ENCODE measurements at regions not wholly inside any gene's neighbourhood (a gene's known extent, or its start where the extent isn't known, plus 50 kb on each side); places are given as distances from the start of the nearest gene placed in this dataset.
"Not testable (repeated sequence)": the region's sequence is repeated elsewhere in the genome, so short reads cannot be mapped to it uniquely, and the experiment has no call there.

DNA sequence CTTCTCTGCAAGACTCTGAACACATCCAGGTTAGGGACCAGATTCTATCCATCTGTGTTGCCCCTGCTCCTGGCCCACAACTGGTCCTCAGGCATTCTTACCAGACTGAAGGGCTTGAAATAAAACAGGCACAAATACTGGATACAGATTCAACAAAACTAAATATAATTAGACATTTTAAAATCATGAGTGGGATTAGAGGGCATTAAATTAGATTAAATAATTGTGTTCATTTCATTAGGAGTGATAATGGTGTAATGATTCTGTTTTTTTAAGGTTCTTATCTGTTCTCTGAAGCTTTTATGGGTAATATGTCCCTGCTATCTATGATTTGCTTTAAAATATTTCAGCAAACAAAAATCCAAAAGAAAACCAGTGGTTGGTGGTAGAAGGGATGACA, 226.5 kb downstream of the IRS1 start:
- DNase-seq: no peak

DNA sequence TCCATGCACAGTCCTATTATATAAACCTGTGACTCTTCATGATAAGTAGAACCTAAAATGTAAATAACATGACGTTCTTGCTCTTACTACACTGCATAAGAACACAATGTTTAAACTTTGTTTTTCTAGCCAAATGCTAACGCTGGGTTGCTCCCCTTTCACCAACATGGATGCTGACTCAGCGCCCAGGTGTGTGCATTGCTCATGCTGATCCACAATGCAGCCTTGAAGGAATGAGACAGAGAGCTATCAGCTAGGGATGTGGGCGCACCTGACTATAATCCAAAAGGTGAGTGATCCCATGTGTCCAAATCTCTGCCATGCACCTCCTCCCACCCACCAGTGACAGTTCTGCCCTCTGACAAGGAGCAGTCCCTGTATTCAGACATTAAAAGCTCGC, 235.0 kb downstream of the IRS1 start:
- no peak for DNase-seq

DNA sequence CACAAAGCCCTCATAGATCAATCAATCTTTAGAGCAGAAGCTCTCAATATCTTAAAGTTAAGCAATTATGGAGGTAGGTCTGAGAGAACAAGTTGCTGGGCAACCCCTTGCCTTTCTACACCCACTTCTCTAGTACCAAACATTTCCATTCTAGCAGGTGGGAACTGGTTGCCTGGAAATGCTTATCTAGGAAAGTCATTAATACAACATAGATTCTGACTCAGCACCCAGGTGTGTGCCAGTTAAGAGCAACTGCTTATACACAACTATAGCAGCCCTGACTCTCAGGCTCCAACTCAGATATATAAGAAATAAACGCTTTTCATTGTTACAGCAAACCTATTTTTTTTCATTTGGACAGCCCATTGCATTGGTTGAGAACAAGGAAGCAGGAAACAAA, 237.7 kb downstream of the IRS1 start:
- no peak for DNase-seq

DNA sequence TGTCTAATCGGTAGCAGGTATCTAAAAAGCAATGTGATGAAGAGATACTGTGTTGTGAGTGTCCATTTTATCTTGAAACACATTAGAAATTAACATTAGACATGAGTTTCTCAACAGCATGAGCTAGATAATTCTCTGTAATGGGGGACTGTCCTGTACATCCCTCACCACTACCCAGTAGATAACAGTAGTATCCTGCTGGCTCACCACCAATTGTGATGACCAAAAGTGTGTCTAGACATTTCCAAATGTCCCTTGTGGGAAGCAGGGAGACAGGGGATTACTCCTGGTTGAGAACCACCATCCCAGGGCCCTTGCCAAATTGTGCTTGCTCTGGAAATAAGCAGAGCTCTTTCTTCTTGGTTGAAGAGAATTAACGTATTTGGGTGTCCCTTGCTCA, 239.3 kb downstream of the IRS1 start:
- DNase-seq: no peak

DNA sequence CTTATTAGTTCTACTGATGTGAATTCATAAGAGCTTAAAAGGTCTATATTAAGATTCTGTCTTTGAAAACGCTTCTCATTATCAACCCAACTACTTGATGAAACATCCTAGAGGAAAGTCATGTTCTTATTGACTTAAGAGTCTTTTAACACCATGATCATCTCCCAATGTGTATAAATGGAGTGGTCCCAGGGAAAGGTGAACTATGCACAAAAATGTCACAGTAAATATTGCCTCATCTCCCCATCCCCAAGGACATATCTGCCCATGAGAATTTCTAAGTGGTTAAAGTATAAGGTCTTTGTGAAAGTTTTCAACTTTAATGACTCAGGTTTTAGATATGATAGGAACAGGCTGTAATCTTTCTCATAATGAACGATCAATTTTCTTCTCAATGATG, 240.1 kb downstream of the IRS1 start:
- no peak for DNase-seq

DNA sequence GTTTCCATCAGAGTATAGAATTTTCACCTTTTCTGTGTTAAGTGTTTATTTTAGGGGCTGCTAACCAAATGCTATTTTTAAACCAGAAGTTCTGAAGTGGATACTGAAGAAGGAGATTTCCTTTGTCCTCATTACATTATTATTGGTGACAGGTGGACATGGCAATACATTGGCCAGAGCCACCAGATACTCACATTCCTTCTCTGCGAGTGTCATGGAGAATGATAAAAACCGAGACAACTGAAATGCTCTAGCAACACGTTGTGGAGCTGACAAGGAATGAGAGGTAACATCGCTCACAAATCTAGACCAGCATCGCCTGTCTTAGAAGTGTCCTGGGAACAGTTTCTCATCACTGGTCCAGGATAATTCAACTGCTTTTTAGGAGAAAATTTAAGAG, 241.2 kb downstream of the IRS1 start:
- no peak for DNase-seq

DNA sequence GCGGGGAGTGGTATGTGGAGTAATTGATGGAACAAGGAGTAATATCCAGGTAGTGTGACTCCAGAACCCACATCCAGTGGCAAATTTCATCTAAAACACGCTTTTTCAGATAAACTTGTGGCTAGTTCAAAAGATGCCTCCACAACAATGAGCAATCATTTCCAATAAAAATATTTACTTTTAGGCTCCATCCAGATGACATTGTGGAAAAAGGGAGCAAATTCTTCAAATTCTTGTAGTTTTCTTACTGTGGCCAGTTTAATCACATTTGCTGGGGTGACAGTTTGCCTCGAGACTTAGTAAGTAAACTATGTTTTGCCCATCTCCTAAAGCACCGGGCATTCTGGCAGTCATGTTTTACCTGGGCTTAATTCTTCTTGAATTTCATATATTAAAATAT, 243.6 kb downstream of the IRS1 start:
- no peak for DNase-seq

DNA sequence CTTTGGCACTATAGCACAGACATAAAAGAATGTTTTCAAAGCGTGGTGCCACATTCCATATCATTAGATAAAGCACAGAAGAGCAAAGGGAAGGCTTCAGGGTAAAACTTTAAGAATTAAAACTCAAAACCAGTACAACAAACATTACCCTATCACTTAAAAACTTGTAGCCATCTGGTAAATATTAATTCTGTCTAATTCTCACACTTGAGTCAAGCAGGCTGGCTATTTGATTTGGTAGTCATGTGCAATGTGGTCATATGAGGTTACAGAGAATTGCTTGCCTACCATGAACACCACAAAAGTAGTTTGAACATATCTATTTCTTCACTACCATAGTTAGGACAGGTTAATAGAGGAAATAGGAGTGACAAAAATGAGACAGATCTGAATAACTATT, 244.9 kb downstream of the IRS1 start:
- no peak for DNase-seq

DNA sequence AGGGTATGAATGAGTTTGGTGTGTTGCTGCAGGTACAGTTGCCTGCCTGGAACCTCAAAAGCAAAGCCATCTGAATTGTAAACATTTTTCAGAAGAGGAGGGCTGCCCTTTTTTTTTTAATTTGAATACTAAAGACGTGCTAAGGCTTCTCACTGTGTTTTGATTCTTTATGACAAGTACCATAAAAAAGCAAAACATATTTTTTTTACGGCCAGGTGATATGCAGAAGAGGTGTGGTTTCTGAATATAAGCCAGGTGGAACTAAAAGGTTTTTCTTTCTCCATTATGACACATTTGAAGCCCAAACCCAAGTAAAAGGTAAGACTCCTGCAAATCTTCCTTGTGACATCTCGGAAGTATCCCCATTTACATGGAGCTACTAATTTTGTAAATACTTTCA, 246.3 kb downstream of the IRS1 start:
- no peak for DNase-seq

DNA sequence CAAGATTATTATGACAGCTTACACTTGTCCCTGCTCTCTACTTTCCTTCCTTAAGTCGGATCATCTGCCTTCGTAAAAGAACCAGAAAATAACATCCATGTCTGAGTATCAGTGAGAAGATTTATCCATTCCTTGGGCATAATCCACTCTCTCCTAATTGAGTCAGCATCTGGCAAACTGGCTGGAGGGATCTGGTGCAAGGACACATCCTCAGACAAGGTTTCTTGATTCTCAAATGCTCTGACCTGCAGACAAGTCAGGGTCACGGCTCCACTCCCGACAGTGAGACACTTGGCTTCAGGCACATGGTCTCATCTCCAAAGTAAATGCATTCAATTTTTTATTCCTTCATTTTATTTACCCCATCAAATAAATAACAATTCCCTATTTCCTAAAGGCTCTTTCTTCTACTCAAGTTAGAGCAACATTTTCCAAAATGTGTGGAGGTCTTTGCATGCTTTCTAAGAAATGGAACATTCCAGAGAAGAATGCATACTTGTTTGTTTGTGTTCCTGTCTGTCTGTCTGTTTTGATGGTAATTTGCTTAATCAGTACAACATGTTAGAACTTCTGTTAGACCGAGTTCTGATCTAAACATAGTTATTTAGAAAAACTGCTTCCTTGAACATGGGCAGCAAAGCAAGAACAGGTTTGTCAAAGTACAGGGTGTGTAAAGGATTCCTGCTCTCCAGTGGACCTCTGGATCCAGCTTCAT, 246.9 kb downstream of the IRS1 start:
- no peak for DNase-seq

DNA sequence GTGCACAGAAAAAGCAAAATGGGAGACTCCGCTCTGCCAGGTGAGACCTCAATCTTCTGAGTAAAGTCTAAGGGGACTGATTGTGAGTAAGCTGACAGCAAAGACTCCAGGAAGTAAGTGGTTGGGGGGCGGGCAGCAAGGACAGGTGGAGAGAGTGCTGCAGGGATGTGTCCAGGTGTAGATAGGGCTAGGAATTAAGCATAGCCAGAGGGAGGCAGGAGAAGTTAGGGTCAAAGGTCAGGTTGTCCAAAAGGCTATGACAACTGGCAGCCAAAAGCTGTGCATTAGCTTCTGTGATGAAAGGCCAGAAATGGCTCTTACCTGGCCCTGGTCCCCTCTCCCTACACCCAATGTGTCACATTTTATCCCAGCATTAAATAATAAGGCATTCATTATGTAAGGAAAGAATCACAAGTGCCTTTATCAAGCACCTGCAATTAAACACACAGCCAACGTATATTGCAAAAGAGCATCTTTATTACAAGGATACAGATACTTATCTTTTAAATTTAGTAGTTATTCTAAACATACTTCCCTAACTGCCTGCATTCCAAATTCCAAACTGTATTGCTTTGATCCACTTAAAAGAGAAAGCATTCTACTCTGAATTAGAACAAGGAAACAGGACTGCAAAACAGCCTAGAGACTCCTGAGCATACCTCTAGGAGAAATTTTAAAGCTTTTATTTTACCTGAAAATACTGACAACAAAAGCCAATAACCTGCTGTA, 247.9 kb downstream of the IRS1 start:
- no peak for DNase-seq

DNA sequence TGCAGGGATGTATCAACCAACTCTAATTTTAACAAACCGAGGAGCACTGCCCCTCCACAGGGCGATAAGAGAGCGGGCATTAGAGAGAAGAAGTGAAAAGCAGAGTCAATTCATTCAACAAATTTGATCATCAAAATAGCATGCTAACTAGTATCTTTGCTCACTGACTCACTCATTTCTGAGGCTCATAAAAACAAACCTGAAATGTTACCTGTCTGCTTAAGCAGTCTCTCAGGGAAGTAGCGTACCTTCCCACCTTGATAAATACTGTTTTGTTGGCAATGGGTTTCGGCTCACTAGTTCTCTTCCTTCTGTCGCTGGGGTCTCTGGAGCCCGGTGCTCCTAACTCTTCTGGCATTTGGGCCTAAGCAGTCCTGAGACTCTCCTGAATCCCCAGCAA, 248.8 kb downstream of the IRS1 start:
- no peak for DNase-seq

DNA sequence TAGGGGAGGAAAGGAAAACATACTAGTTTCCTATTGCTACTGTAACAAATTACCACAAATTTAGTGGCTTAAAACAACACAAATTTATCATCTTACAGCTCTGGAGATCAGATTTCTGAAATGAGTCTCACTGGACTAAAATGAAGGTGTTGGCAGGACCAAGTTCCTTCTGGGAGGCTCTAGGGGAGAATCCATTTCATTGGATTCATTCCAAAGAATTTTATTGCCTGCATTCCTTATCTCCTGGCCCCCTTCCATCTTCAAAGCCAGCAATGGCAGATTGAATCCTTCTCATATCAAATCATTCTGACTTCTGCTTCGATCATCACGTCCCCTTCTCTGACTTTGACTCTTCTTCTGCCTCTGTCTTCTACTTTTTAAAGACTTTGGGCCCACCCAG, 250.9 kb downstream of the IRS1 start:
- no peak for DNase-seq

DNA sequence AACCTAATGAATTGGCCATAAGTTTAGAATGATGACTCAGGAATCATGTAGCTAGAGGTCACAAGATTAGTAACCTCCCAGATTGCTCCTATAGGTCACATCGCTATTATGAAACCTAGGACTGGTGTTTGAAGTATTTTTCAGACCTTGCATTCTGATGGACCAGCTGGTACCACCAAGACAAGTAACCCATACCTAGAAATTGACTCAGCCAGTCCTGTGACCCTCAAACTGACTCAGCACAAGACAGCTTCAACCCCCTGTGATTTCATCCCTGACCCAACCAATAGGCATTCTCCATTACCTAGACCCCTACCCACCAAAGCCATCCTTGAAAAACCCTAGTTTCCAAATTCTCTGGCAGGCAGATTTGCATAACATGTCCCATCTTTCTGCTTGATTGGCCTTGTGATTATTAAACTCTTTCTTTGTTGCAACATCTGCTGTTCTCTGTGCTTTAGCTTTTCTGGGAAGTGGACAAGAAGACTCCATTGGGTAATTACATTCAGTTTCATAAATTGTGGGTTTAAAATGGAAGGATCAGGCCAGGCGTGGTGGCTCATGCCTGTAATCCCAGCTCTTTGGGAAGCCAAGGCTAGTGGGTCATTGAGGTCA, 254.9 kb downstream of the IRS1 start:
- no peak for DNase-seq

DNA sequence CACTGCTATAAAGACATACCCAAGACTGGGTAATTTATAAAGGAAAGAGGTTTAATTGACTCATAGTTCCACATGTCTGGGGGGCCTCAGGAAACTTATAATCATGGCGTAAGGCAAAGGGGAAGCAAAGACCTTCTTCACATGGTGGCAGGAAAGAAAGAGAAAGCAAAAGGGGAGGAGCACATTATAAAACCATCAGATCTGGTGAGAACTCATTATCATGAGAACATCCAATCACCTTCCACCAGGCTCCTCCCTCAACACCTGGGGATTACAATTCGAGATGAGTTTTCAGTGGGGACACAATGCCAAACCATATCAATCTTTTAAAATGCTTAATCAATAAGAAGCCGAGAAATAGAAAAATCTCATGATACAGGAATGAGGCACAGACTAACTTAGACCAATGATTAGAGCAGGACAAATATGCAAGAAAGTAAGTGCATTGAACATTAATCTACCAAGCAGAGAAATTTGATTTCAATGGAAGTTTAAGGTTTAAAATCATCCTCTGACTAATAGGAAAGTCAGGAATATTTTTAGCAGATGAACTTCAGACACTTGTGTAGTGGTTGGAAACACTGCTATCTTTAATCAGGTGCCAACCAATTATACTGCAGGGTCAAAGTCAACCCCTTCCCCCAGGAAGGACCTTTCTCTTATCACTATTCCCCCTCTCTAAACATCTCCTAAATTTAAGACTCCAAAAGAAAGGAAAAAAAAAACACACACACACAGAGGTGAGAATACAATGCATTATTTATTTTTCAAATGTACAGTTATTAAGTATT, 259.2 kb downstream of the IRS1 start:
- no peak for DNase-seq

DNA sequence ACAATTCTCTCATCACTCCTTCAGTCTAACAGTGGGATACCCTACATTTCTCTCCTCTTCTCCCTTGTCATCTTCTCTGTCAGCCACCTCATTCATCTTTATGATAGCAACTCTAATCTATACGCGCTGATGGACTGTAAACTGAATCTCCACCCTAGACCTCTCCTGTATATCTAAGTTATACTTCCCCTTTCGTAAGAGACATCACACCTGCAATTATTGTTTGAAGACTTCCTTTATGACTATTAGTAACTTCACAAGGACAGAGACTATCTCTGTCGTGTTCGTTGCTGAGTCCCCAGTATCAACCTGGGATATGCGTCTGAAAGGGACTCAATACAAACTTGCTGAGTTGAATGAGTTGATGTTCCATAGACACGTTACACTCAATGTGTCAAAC, 263.2 kb downstream of the IRS1 start:
- no peak for DNase-seq

DNA sequence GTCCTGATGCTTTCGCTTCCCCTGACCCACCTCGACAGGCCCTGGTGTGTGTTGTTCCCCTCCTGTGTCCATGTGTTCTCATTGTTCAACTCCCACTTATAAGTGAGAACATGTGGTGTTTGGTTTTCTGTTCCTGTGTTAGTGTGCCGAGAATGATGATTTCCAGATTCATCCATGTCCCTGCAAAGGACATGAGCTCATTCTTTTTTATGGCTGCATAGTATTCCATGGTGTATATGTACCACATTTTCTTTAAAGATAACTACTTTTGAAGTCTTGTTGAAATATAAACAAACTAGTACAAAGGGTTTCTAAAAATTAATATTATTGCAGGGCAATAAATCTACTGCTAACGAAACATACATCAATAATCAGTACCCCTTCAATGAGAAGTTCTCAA, 266.6 kb downstream of the IRS1 start:
- DNase-seq: not testable (repeated sequence)

DNA sequence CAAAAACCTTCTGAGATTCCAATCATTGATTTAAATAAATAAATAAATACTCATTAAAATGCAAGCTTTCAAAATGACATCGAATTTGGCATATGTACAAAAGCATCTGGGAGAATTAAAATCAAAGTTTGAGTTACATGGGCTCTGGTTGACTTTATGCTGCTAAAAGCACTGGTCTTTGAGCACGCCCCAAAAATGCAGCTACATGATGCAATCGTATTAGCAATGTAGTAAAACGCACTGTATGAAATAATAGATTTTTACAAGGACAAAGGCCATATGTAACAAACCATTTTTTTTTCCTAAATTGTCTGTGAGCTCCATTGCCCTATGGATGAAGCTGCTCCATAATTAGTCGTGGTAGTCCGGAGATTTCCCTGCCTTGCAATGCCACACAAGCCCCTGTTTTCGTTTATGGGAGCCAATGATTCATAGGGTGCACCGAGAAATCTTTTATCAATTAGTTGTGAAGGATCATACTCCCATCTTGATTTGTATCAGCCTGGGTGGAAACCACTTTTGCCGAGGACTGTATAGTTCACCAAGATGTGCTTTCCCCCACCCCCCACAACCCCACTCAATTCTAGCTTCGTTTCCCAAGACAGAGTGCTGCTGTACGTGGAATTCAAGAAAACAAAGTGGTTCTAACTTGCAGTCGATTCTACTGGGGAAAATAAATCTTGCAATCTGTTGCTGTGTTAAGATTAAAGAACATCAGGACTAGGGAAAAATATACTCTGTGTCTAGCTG, 268.4 kb downstream of the IRS1 start:
- no peak for DNase-seq

DNA sequence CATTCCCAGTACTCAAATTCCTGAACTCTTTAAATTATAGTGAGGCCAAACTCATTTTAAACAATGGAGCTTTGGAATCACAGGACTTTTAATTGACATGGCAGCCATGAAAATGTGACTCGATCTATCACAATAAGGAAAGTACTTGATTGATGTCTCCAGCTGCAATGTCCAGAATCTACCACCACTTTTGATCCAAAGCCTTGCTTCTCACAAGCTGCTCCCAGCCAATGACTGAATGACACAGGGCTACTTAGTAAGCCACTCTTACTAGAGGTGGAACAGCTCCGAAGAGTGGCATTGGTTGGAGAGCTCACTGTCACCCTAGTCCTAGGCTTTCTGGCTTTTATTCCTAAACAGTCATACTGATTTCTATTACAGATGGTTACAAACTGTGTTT, 270.1 kb downstream of the IRS1 start:
- no peak for DNase-seq

DNA sequence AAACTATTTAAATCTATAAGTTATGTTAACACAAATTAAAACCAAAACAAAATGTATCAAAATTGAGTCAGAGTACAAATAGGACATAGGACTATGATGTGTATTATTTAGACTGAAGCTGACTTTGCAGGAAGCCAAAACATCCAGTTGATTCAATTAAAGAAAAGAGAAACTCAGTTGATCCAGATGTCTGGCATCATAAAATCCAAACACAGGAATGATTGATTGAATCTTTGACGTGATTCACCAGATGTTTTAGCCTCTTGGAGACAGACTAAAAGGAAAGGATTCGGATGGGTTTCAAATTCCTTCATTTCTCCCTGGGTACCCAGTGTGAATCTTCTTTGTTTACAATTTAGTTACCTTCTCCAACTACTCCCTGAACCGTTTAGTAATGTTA, 272.9 kb downstream of the IRS1 start:
- DNase-seq: no peak

DNA sequence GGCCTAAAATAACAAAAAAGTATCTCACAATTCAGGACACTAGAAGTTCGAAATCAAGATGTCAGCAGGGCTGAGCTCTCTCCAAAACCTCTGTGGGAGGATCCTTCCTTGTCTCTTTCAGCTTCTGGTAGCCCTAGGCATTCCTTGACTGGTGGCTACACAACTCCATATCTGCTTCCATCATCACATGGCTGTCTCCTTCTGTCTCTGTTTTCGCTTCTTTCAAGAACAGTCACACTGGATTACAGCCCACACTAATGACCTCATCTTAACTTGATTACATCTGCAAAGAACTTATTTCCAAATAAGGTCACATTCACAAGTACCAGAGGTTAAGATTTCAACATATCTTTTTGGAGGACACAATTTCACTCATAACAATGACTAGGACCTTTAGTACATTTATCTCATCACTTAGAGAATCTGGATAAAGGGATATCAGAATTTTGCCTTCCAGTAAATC, 275.2 kb downstream of the IRS1 start:
- no peak for DNase-seq

DNA sequence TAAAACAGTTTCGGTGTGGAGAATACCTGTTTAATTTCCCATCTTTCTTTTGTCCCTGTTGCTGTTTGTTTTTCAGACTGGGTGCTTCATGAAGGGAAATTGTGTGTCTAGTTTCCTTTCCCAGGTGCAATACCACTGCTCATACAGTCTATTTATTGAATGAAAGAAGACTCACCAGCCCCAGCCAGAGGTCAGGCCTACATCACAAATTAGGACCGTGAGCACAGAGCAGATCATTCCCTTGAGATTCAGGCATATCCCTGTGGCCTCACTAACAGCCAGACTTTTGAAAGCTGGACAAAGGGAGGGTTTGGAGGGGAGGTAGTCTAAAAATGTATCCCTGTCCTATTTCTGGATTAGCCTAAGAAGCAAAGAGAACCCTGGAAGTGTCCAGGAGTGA, 278.9 kb downstream of the IRS1 start:
- DNase-seq: no peak
